ENCODE measurements at regions not wholly inside any gene's neighbourhood (a gene's known extent, or its start where the extent isn't known, plus 50 kb on each side); places are given as distances from the start of the nearest gene placed in this dataset.

DNA sequence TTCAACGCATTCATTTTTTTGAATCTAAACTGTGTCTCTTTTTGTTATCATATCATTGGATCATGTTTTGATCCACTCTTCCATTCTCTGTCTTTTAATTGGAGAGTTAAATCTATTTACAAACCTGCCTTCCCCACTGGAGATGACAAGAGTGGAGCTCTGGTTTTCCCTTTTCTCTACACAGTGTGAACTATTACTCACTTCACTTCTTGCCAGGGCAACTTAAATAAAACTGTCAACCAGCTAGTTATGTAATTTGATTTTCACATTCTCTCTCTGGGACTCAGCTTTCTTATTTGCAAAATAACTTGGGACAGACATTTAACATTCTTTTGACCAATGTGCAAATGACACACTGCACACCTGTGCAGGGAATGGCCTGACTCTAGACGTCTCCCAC is 230.8 kb upstream of the CST7 start:
- no peak for DNase-seq

DNA sequence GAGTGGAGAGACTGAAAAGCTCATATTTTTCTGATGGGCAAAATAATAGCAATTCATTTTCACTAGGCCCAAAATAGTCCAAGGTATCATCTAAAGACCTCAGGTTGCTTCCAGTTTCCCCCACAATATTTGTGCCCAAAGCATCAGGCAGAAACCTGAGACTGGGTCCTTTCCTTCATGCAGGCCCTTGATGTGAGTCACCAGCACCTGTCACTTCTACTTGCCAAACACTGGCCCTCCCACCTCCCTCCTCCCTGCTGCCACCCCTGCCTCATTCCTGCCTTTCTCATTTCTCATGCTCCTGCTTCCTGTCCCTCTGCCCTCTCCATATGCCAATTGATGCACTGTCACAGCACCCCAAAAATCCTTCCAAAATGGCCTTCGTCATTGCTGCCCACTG is 230.4 kb upstream of the CST7 start:
- peak; percentile 41 to 50 for DNase-seq

DNA sequence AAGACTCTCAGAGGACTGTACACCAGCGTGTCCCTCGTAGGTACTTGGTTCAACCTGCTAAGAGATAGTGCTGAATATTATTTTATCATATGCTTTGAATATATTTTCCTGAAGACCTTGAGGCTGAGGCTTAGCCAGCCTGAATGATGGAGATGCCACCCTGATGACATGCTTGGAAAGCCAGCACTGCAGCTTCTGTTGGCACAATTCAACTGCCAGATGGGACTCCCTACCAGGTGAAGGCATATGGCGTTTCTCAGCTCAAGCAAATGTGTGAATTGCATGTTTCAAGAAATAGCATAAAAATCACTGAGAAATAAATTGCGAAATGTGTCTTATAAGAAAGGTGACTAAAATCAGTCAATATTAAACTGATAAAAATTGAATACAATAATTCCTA is 228.1 kb upstream of the CST7 start:
- no peak for DNase-seq

DNA sequence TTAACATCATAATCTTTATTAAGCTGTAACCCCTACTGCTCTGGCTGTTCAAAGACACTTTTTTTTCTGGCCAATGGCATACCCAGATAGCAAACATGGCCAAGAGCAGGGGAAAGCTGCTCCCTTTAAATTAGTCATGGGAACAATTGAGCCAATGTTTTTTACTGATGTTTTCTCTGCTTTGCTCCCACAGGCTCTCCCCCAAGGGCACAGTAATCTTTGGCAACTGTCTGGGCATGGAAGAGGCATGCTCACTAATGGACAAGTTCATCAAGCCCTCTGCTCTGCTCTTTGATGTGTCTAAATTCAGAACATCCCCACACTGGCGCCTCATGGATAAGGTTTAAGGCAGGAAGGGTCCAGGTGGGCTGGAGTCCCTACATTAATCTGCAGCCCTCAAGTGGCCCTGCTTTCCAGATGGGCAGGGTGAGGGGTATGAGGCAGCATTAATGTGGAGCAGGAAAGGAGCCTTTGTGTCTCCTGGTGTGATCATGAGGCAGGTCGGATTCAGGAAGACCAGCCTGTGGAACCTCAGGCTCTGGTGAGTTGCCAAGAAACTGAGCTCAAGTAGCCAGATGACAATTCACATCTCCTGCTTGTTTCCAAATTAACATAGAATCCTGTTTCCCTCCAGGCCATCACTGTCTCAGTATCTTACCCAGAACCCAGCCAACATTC is 227.0 kb upstream of the CST7 start:
- DNase-seq: no peak

DNA sequence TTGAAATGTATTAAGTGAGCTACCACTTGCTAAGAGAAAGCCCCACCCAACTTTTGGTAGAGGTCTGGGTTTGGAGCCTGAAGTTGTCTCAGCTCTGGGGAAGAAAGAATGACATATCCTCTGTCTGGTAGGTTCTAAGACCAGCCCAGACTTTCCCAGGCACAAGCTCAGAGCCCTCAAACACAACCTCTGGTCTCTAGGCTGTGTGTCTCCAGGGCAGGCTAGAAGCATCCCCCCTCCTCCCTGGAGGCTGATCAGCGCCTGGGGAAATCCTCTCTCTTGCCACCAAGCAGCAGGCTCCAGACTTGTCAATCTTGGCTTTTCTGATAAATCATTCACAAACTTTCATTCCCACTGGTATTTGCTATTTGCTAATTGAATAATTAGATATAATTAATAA is 226.5 kb upstream of the CST7 start:
- DNase-seq: no peak

DNA sequence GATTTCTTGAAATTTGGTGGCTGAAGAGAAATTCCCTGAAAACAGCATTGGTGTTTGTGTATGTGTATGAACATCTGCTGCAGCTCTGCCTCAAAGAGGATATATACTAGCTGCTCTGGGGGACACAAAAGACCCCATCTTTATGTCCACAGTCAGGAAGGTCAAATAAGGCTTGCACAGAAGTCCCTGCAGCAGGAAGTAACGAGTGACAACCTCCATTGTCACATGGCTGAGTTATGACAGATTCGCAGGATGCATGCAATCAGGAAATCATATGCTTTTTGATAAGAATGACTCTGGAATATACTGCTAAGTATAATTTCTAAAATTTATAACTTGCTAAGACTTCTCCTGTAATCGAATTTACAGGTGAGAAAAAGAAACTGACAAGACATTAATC is 225.9 kb upstream of the CST7 start:
- DNase-seq: no peak

DNA sequence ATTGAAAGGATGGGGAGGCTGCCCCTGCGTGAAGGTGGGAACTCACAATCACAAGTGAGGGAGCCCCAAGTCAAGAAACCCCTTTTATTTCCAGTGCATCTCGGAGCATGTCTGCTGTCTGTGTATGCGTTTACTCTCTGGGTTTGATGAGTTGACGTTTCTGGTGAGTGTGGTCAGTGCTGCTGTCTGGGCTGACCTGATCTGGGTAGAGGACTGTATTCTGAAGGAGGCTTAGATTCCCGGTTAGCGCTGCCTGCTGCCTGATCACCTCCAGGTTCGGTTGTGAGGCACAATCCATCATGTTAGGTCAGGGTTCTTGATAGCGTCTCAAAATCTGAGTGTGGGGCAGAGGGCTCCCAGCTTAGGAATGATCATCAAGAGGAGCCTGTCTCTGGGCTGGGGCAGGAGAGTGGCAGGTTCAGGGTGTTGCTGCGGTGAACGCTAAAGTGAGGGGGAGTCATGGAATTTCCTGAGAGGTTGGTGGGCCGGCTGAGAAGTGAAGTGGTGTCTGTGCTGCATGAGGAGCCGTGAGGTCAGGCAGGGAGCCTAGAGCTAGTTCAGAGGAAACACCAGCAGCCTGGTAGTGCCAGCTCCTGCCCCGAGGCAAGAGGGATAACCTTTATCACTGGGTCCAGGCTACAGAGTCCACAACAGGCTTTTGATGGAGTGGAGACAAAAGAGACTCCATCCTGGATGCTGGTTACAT is 225.3 kb upstream of the CST7 start:
- no peak for DNase-seq

DNA sequence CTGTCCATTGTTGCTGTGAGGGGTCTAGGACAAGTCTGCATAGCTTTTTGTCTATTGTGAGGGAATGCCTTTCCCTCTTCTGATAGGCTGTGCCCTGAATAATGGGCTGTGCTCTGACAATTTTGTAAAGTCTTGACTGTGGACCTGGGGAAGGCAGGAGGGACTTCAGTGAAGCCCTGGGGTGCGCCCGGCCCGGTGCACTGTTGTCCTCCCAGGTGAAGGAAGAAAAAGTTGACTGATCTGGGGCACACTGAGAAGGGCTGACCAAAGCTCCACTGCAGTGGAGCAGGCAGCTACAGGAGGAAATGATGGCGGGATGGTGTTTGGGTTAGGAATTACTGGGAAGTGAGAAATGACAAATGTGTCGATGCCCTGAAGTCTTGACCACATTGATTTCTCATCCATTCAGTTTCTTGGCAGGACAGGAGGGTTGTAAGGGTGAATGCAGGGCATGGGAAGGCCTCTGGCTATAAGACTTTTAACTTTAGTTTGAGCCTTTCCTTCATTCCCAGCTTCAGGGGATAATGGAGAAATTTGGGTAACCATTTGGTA is 224.0 kb upstream of the CST7 start:
- no peak for DNase-seq

DNA sequence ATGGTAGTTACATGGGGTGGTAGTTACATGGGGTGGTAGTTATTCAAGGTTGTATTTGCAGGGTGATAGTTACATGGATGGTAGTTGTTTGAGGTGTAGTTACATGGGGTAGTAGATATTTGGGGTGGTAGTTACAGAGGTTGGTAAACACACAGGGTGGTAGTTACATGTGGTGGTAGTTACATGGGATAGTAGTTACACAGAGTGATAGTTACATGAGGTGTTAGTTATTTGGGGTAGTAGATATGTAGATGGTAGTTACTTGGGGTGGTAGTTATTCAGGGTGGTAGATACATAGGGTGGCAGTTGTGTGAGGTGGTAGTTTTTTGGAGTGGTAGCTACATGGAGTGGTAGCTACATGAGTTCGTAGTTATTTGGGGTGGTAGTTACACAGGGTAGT is 221.3 kb upstream of the CST7 start:
- DNase-seq: no peak

DNA sequence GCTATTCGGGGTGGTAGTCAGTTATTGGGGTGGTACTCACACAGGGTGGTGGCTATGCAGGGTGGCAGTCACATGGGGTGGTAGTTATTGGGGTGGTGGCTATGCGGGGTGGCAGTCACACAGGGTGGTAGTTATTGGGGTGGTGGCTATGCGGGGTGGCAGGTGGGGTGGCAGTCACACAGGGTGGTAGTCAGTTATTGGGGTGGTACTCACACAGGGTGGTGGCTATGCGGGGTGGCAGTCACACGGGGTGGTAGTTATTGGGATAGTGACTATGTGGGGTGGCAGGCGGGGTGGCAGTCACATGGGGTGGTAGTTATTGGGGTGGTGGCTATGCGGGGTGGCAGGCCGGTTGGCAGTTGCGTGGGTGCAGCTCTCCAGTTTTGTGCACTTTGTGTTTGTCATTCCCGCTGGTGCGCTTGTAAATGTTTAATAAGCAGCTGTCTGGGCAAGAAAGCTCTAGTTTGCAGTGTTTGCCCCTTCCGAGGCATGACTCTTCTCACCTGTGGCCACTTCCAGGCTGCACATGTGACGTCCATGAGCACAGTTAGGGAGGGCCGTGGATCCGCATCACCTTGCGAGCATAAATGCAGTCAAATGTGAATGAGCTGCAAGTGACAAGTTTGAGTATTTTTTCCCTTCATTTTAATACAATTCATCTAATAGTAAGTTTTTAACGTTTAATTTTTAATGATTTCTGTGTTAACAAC is 219.0 kb upstream of the CST7 start:
- DNase-seq: no peak

DNA sequence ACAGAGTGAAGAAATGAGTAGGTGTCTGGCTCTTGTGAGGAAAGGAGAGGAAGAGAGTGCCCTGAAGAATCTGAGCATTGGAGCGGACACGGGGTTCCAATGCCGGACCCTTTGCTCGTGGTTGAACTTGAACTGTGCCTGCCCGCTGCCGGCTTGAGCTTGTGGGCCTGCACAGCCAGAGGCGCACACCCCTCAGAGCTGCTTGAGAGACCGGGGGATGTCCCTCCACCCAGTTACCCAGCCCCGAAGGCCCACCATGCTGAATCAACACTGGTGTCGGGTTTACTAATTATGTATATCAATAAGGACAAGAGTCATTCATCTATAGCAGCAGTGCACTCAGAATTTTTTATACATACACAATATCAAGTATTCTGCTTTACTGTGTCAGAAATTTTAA is 218.3 kb upstream of the CST7 start:
- no peak for DNase-seq

DNA sequence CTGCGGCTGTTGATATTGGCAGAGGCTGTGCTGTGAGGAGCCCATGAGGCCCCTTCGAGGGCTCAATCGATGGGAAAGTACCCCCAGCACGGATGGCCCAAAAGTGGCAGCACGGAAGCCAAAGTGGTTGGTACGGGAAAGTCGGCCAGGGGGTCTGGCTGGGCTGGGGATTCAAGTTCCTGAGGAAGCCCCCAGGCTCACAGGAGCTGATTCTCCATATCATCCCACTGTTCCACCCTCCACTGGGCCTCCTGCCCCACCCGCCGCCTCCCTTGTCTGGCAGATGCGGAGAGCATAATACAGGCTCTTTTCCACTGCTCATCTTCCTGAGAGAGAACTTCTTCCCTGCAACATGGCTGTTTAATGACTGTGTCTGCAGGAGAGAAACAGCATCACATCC is 217.8 kb upstream of the CST7 start:
- no peak for DNase-seq

DNA sequence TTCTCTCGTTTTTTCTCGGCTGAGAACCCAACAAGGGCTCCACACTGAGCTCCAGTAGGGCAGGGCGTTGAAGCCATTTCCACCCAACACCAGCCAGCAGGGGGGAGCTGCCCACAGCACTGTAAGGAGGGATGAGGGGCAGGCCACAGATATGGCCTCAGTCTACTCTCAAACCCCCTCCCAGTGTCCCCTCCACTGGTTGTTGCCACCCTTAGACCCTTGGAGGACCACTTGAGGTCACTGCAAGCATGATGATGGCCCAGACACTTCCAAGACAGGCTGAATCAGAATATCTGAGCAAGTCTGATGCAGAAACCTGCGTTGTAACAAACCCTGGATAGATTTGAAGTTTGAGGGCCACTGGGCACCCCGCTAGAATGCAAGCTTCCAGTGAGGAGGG is 217.0 kb upstream of the CST7 start:
- no peak for DNase-seq

DNA sequence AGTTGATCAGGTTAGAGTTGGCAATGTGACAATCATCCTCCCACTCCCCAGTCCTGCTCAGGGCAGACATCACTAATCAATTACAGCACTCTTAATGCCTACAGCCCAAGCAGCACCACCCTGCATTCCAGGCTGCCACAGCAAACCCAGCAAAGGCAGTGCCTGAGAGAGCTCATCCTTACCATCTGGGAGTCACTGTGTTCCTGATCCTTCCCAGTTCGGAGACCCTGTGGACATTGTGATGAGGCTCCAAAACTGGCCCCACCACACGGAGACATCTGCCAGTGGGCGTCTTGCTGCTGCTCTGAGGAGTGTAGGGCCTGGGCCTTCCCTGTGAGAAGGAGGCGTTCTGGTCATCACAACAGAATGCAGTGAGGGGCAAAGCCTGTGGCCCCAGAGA is 216.5 kb upstream of the CST7 start:
- DNase-seq: no peak

DNA sequence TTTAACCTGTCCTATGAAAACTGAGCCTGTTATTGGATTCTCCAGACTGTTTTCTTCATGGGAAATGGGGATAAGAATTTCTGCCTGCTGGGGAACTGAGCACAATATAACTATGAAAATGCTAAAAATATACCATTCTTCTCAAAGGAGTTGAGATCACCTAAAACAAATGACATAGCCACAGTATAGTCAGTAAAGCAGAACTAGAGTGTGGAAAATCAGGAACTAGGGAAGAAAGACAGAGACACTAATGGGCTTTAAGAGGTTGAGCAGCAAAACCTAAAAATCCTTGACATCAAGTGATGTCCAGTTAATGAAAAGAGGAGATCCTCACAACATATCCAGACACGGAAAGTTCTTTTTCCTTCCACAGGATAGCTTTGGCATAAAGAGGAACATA is 215.7 kb upstream of the CST7 start:
- no peak for DNase-seq

DNA sequence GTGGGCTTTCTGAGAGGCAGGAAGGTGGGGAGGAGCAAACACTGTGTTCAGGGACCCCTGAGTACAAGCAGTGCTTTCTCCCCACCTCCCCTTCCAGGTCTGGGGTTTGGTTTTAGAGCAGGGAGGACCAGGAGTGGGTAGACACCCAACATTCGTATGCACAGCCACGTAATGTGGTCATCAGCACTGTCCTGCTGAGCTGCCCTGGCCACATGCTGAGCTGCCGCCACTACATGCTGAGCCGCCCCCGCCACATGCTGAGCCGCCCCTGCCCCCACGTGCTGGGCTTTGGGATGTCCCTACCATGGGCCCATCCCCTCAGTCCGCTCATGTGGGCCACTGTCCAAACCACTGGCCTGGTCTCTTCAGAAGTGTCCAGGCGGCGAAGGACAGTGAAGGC is 214.9 kb upstream of the CST7 start:
- DNase-seq: no peak

DNA sequence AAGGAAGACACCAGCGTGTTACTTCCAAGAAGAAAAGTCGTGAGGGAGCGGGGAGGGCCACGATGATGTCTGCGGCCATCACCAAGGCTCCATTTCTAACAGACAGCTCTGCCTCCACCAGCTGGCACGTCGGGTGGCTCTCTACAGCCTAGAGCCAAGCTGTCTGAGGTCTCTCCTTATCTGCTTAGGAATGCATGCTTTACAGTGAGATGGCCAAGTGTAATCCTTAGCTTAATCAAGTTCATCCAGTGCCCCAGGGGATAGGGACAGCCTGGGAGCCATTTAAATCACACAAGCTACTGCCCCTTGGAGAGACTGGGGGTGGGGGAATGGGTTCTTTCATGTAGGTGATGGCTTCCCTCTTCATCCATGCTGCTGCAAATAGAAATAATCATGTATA is 213.8 kb upstream of the CST7 start:
- no peak for DNase-seq

DNA sequence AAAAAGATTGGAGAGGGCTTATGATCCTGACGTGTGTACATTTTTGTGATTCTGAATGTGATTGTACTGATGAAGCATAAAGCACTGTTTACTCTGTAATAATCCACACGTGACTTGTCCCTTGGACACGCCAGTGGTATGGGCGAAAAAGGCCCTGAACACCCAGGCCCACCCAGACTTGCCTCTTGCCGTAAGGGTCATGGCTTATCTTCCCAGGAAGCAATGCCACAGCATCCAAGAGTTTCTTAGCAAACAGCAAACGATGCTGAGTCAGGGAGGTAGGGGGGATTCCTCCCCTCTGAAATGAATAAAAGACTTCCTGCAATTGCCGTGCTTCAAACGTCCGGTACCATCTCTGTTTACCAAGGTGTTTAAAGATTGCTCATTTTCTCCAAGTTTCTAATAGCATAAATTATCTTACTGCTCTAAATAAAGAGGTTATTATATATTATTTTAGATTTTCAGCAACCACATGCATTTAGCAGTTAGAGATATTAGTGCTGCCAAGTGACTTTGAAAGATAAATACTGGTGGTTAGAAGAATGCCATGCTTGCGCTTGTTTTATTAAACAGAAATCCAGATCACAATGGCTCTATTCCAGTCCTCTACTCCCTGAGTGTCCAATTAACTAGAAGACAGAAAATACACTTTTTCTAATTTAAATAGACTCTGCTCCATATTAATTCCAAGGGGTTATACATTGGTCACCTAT is 212.8 kb upstream of the CST7 start:
- DNase-seq: no peak

DNA sequence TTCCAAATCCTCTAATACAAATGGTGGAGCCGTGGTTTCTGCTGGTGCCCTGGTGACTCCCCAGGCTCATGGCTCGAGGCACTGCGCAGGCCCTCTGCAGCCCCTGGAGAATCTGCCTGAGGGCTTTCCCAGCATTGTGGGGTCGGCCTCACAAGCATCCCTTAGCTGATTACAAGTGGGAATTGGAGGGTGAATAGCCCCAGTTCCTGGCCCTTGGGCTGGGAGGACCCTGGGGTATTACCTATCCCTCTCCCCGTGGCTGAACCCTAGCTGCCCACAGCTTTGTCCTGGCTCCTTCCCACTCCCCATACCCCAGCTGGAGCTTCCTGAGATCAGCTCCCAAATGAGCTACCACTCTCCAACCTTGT is 212.2 kb upstream of the CST7 start:
- no peak for DNase-seq

DNA sequence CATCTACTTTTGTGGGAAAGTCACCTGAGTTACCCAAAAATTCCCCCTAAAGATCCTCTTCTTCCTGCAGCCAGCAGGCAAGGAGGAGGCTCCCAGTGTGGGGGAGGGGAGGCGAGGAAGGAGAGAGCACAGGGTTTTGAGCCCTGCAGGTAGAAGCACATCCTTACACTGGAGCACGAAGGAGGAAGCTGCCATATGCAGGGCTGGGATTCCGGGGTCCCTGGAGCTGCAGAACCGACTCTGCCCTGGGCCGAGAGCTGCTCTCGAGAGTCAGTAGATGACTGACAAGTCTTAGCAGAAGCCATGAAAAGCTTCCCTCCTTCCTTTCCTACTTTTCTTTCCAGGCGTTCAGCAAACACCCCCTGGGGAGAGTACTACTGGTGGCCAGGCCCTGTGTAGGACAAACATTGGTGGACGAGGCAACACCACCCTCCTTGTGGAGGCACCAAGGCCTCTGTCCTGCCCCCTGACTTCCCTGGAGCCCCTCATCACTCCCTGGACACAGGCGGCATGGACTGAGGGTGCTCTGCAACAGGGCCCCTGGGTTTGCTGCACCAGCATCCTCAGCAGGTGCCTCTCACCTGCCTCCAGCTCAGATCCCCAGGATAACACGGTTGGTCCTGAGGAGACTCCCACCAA is 211.7 kb upstream of the CST7 start:
- DNase-seq: no peak

DNA sequence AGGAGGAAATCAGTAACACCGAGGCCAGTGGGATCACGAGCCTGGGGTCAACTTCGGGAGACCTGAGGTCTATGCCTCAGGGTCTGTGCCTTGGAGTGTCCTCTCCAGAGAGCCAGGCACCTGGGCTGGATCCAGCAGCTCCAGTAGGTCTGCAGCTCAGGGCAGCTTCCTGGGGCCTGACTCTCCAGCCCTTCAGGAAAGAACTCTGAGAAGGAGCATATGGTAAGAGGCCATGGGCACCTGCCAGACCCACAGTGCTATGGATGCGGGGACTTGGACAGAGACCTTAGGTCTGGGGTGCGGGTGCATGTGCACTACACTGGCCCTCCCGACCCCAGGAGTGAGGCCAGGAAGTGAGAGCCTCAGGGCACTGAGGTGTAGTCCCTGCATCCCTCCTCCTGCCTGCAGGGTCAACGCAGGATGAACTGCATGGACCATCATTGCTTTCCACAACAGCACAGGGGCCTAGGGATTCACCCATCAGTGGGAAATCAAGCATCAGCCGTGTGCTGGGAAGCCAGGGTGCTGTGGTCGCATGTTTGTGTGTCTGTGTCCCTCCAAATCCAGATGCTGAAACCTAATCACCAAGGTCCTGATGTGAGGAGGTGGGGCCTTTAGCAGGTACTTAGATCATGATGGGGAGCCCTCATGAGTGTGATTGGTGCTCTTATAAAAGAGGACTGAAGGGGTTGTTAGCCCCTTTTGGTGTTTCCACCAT is 210.9 kb upstream of the CST7 start:
- DNase-seq: no peak

DNA sequence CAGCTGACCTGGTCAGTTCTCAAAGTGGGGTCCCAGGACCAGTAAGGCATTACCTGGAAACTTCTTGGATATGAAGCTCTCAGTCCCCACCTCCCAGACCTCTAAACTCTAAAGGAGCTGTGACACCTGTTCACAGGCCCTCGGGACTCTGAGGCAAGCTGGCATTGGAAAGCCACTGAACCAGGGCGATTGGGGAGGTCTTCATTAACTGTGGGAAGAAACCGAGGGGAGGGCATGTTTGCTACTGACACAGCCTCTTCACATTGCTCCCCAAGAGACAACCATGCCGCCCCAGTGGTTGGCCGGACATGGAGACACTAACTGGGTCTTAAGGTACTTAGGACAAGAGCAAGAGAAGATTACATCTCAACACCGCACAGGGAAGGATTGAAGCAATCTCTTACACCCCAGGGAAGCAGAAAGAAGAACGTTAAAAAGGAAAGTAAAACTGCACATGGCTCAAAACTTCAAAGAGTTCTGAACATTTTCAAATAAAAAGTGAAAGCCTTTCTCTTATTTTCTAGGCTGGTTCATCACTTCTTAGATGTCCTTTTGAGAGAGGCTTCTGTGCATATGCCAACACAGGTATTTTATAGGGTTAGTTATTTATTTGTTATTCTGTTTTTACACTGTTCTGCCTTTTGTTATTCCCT is 210.0 kb upstream of the CST7 start:
- no peak for DNase-seq

All from SHP77 (cell line).